GOT3 (cell line): ENCODE measurements at regions not wholly inside any gene's neighbourhood (a gene's known extent, or its start where the extent isn't known, plus 50 kb on each side); places are given as distances from the start of the nearest gene placed in this dataset.

Experiments
- DNase-seq: peaks from one replicate; lab custom pipeline; 2025; ENCODE audit warnings: mixed read lengths; lab: John Stamatoyannopoulos, UW

GRCh38 chr5:158368686-158369085, 509.7 kb upstream of the CLINT1 start:
- no peak for DNase-seq

- DNase-seq = no peak
These were observed 505.4 kb upstream of the CLINT1 start for GRCh38 chr5:158364367-158364766.

DNA sequence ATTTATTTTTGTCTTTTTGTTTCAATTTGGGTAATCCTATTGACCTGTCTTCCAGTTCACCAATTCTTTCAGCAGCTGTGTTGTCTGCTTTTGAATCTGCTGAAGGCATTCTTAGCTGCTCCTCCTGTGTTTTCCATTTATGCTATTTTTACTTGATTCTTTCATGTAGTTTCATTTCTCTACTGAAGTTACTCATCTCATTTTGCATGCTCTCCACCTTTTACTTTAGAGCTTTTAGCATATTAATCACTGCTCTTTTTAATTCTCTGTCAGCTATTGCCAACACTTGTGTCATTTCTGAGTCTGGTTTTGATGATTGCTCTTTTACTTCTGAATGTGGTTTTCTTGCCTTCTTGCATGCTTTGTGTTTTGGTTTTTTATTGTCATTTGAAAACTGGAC, 496.0 kb upstream of the CLINT1 start:
- no peak for DNase-seq

DNA sequence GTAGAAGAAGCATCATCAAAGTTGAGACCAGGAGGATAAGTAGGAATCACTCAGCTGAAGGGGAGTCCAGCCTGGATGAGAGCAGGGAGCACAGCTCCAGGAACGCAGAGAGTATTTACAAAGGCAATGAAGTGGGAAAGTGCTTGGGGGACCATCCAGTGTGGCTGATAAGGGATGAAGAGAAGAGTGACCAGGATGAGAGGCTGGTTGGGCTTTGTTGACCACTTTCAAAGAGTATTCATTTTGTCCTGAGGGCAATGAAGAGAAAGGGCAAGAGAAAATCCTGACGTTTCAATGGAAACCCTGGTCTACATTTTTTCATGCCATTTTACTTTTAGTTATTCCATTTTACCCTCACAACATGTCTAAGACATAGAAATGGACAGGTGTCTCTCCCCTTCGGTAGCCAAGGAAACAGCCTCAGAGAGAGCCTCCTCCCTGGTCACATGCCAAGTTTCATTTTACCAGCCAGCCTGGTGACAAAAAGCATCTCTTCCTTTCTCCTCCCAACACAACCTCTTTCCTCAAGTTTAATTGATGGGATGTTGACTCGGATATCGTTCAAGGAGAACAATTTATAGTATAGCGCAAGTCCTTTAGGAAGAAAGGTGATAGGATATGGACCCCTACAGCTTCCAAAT, 492.7 kb upstream of the CLINT1 start:
- no peak for DNase-seq

- DNase-seq = no peak
These were observed 491.0 kb upstream of the CLINT1 start for GRCh38 chr5:158349987-158350386.

DNA sequence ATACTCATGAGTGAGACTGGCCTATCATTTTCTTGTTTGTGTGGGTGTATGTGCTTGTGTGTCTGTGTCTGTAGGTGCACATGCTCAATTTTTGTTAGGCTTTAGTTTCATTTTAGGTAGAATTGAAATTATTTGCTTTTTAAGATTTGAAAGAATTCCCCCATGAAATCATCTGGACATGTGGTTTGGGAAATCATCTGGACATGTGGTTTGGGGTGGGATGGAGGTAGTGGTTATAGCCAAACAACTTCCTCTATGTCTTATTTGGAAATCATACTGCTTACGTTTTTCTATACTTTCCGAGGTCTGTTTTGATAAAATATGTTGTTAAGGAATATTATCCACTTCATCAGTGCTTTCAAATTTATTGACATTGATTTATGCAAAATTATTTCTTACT, 485.4 kb upstream of the CLINT1 start:
- no peak for DNase-seq

GRCh38 chr5:158340608-158341007, 481.7 kb upstream of the CLINT1 start:
- no peak for DNase-seq

- DNase-seq = no peak
These were observed 467.3 kb upstream of the CLINT1 start for GRCh38 chr5:158326256-158326655.

GRCh38 chr5:158324236-158324635, 465.3 kb upstream of the CLINT1 start:
- no peak for DNase-seq

GRCh38 chr5:158322620-158323019, 463.7 kb upstream of the CLINT1 start:
- DNase-seq = no peak

DNA sequence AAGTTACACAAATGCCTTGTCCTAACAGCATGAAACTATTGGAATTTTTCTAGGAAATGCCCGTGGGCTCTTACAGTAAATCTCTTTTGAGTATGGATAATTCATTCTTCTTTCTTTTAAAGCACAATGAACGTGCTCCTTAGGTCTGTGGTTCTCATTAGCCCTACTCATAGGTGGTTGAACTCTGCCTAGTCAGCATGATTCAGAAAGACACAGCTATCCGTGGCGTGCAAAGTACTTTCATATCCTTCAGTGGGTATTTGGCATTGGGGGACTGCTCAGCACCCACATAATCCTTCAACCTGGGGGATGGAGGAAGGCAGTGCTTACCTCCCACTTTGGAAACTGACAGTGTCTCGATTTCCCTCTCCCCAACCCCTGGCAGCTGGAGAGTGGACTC, 462.0 kb upstream of the CLINT1 start:
- no peak for DNase-seq

DNA sequence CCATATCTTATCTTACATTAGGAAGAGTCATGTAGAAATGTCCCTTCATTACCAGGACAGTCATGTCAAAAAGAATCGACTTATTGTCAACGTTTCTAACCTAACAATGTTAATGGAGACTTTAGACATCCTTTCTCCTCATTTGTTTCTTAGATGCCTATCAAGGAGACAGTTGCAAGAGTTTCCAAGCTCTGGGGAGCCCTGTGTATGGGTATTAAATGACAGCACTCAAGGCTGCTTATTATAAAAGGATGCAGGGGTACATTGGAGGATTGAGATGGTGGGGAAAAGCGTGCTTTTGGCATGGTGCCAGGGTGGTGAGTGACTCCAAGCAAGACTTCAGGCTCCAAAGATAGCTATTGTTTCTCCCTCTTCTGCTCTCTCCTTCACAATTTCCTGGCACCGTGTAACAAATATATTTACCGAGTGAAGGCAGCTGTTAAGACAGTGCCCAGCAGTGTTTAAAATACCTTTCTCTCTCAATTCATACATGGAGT, 461.3 kb upstream of the CLINT1 start:
- DNase-seq = no peak

GRCh38 chr5:158317507-158317906, 458.6 kb upstream of the CLINT1 start:
- no peak for DNase-seq

GRCh38 chr5:158313733-158314464, 455.0 kb upstream of the CLINT1 start:
- no peak for DNase-seq

GRCh38 chr5:158313027-158313732, 454.2 kb upstream of the CLINT1 start:
- no peak for DNase-seq

DNA sequence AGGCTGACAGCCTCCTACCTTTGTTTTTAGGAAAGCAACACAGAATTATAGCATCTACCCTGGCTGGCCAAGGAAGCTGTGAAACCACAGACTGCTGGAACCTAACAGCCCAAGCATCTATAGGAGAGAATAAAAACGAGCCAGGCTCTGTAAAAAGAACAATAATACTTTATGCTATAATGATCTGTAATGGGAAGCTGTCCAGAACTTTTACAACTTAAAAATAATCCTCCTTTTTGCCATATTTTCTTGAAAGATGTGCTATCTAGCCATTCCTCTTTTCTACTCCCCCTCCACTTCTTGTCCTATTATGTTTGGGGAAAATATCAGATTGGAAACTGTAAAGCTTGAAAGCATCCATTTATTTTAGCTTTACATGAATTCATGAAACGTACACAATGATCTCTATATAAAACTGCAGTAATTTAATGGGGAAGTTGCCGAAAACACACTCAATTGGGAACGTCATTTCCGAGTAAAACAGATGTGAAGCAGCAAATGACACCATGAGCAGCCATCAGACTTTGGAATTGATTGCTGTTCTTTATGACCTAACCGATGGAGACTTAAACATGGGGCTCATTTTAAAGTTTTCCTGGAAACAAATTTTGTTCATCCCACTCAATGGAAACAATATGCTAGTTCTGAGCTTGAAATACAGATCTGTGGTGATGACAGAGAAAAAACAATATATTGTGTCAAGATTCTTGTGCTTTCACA, 450.3 kb upstream of the CLINT1 start:
- no peak for DNase-seq

DNA sequence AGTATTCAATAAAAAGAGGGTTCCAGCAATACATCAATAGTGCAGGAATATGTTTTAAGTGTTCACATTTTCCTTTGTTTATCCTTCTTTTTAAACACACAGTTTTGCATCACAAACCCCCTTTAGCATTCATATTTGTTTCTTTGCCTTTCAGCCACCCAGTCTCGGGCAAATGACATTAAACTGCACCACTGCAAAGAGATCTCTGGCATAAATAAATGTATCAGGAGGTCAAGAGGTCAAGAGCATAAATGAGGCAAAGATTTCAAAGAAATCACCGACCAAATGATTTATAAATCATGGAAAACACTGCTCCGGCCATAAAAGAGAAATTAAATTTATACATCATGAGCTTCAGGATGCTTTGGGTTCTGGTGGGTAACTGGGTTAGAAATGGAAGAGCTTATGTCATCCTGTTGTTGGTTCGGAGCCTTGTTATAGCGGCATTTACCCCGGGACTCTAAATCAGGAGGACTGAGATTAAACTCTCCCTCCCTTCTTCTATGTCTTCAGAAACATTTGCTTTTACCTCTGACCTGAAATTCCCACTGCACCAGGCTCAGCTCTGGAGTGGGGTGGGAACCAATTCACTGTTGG, 449.6 kb upstream of the CLINT1 start:
- no peak for DNase-seq

- DNase-seq = no peak
These were observed 446.9 kb upstream of the CLINT1 start for GRCh38 chr5:158305861-158306260.

- no peak for DNase-seq
These were observed 445.7 kb upstream of the CLINT1 start for GRCh38 chr5:158304607-158305006.

GRCh38 chr5:158303883-158304282, 444.9 kb upstream of the CLINT1 start:
- no peak for DNase-seq

DNA sequence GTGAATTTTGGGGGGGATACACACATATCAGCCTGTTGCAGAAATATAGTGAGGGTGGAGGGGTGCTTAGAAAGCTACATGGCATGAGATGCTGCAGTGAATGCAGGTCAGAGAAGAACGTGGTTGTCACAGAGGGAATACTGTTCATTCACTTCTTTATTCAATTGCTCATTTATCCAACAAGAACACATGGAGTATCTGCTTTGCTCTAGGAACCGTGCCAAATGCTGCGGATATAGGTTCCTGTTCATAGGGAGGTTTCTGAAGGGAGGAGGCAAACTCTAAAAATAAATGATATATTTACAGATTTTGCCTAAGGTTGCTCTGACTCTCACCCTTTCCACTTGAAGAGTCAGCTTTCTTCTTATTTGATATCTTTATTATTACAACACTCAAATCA, 444.3 kb upstream of the CLINT1 start:
- DNase-seq = no peak

GRCh38 chr5:158302029-158302428, 443.1 kb upstream of the CLINT1 start:
- DNase-seq = no peak
